Fibroblast of lung (primary cell): ENCODE measurements at regions not wholly inside any gene's neighbourhood (a gene's known extent, or its start where the extent isn't known, plus 50 kb on each side); places are given as distances from the start of the nearest gene placed in this dataset.

ENCODE experiments used
- EZH2 ChIP-seq: IDR thresholded peaks from 2 replicates; pipeline ENCODE4 v1.5.1; 2012; ENCODE audit warnings: low read length, control low read depth, mild to moderate bottlenecking; ENCODE audit errors: missing control alignments
- TF ChIP-seq, protein P1 (sequence below), 2 donors: IDR thresholded peaks in 1 of 2; conservative IDR thresholded peaks in 1 of 2; 1 replicate in 1 of 2; 2 replicates in 1 of 2; pipeline ENCODE4 v1.5.1; 2011 to 2012; ENCODE audit warnings: low read length in 2 of 2, control low read depth in 1 of 2, inconsistent platforms in 1 of 2, low read depth in 1 of 2, mild to moderate bottlenecking in 1 of 2

GRCh38 chr2:188204824-188205223, 86.8 kb upstream of the GULP1 start:
- TF ChIP-seq, protein P1, sequence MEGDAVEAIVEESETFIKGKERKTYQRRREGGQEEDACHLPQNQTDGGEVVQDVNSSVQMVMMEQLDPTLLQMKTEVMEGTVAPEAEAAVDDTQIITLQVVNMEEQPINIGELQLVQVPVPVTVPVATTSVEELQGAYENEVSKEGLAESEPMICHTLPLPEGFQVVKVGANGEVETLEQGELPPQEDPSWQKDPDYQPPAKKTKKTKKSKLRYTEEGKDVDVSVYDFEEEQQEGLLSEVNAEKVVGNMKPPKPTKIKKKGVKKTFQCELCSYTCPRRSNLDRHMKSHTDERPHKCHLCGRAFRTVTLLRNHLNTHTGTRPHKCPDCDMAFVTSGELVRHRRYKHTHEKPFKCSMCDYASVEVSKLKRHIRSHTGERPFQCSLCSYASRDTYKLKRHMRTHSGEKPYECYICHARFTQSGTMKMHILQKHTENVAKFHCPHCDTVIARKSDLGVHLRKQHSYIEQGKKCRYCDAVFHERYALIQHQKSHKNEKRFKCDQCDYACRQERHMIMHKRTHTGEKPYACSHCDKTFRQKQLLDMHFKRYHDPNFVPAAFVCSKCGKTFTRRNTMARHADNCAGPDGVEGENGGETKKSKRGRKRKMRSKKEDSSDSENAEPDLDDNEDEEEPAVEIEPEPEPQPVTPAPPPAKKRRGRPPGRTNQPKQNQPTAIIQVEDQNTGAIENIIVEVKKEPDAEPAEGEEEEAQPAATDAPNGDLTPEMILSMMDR (conservative IDR thresholded peaks at IDR 0.05 in 1 of 2, IDR thresholded peaks at IDR 0.05 in 1 of 2; ENCODE audit: low read depth in 1 of 2, low read length in 2 of 2) = no peak
- TF ChIP-seq EZH2 = no peak
